Endothelial cell of hepatic sinusoid (primary cell): ENCODE measurements at regions not wholly inside any gene's neighbourhood (a gene's known extent, or its start where the extent isn't known, plus 50 kb on each side); places are given as distances from the start of the nearest gene placed in this dataset.
"Not testable (repeated sequence)": the region's sequence is repeated elsewhere in the genome, so short reads cannot be mapped to it uniquely, and the experiment has no call there.

Experiments
- in situ Hi-C: cut with HindIII; loops from 2 replicates; pipeline ENCODE4 v1.10.0; 2017; ENCODE audit warnings: low sequenced_read_pairs

GRCh38 chr3:10726787-10727186, 89.2 kb upstream of the SLC6A11 start:
- in situ Hi-C loops = no loop called here

GRCh38 chr3:10729439-10729838, 86.6 kb upstream of the SLC6A11 start:
- in situ Hi-C loops = no loop called here

- in situ Hi-C loops = loop anchor here (5.0 kb wide), 1 partner anchor 75 kb away; no protein-coding TSS in a partner anchor
These were observed 83.7 kb upstream of the SLC6A11 start for GRCh38 chr3:10732292-10732691.

GRCh38 chr3:10733297-10733696, 82.7 kb upstream of the SLC6A11 start:
- in situ Hi-C loops = loop anchor here (5.0 kb wide), 1 partner anchor 74 kb away; no protein-coding TSS in a partner anchor

GRCh38 chr3:10736444-10736843, 79.6 kb upstream of the SLC6A11 start:
- in situ Hi-C loops = not testable (repeated sequence)

GRCh38 chr3:10737785-10738184, 78.2 kb upstream of the SLC6A11 start:
- in situ Hi-C loops = no loop called here

GRCh38 chr3:10738688-10739372, 77.2 kb upstream of the SLC6A11 start:
- in situ Hi-C loops = no loop called here

GRCh38 chr3:10740954-10741353, 75.1 kb upstream of the SLC6A11 start:
- in situ Hi-C loops = no loop called here

GRCh38 chr3:10741891-10742671, 73.9 kb upstream of the SLC6A11 start:
- in situ Hi-C loops = no loop called here

- in situ Hi-C loops = no loop called here
These were observed 72.5 kb upstream of the SLC6A11 start for GRCh38 chr3:10743366-10744097.

GRCh38 chr3:10744098-10744465, 71.9 kb upstream of the SLC6A11 start:
- in situ Hi-C loops = no loop called here

GRCh38 chr3:10745392-10745791, 70.6 kb upstream of the SLC6A11 start:
- in situ Hi-C loops = no loop called here

- in situ Hi-C loops = no loop called here
These were observed 70.0 kb upstream of the SLC6A11 start for GRCh38 chr3:10746001-10746400.

GRCh38 chr3:10746684-10747083, 69.3 kb upstream of the SLC6A11 start:
- in situ Hi-C loops = no loop called here

- in situ Hi-C loops = no loop called here
These were observed 68.7 kb upstream of the SLC6A11 start for GRCh38 chr3:10747341-10747740.

GRCh38 chr3:10748040-10748439, 68.0 kb upstream of the SLC6A11 start:
- in situ Hi-C loops = no loop called here

GRCh38 chr3:10753964-10754363, 62.1 kb upstream of the SLC6A11 start:
- in situ Hi-C loops = loop anchor here (5.0 kb wide), 1 partner anchor 88 kb away; no protein-coding TSS in a partner anchor

GRCh38 chr3:10756546-10756945, 59.5 kb upstream of the SLC6A11 start:
- in situ Hi-C loops = no loop called here

- in situ Hi-C loops = no loop called here
These were observed 58.8 kb upstream of the SLC6A11 start for GRCh38 chr3:10757021-10757820.

GRCh38 chr3:10757821-10758130, 58.3 kb upstream of the SLC6A11 start:
- in situ Hi-C loops = no loop called here
